ENCODE measurements at regions not wholly inside any gene's neighbourhood (a gene's known extent, or its start where the extent isn't known, plus 50 kb on each side); places are given as distances from the start of the nearest gene placed in this dataset.
"Not testable (repeated sequence)": the region's sequence is repeated elsewhere in the genome, so short reads cannot be mapped to it uniquely, and the experiment has no call there.

DNA sequence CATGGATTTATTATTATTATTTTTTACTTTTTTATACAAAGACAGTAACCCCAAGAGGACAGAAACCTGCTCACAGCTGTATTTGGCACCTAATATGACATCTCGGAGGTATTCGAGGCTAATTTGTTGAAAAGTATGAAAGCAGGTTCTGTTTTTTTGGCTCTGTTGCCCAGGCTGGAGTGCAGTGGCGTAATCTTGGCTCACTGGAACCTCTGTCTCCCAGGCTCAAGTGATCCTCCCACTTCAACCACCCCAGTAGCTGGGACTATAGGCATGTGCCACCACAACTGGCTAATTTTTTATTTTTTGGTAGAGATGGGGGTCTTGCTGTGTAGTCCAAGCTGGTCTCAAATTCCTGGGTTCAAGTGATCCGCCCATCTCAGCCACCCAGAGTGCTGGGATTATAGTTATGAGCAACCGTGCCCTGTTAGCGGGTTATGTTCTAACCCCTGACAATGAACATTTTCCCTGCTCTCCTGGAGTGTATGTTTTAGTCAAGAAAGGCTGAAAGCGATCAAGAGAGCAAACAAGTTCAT, 53.7 kb upstream of the ZNF217 start:
- no peak for DNase-seq (ENCODE audit: low read depth)

GRCh38 chr20:53646550-53646949, 52.9 kb upstream of the ZNF217 start:
- DNase-seq (ENCODE audit: low read depth): no peak

- no peak for DNase-seq (ENCODE audit: low read depth)
These were observed 51.9 kb upstream of the ZNF217 start for GRCh38 chr20:53645582-53645897.

DNA sequence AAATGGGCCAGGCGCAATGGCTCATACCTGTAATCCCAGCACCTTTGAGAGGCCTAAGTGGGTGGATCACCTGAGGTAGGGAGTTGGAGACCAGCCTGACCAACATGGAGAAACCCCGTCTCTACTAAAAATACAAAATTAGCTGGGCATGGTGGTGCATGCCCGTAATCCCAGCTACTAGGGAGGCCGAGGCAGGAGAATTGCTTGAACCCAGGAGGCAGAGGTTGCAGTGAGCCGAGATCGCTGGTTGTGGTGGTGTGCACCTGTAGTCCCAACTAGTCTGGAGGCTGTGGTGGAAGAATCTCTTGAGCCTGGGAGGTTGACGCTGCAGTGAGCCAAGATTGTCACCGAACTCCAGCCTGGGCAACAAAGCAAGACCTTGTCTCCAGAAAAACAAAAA, 50.5 kb upstream of the ZNF217 start:
- not testable (repeated sequence) for DNase-seq (ENCODE audit: low read depth)
